NCI-H1105 (cell line): ENCODE measurements at regions not wholly inside any gene's neighbourhood (a gene's known extent, or its start where the extent isn't known, plus 50 kb on each side); places are given as distances from the start of the nearest gene placed in this dataset.

Experiments used
- DNase-seq: peaks from one replicate; lab custom pipeline; 2025; lab: John Stamatoyannopoulos, UW

GRCh38 chr2:234638966-234639365, 142.1 kb upstream of the ARL4C start:
- no peak for DNase-seq

- DNase-seq, result no peak
Observed at GRCh38 chr2:234635284-234635683, 138.4 kb upstream of the ARL4C start.

- DNase-seq, result no peak
Observed at GRCh38 chr2:234633581-234634230, 136.8 kb upstream of the ARL4C start.

- no peak for DNase-seq
Observed at GRCh38 chr2:234632527-234633391, 135.9 kb upstream of the ARL4C start.

- DNase-seq, result no peak
Observed at GRCh38 chr2:234631646-234632514, 135.0 kb upstream of the ARL4C start.

GRCh38 chr2:234630801-234631261, 133.9 kb upstream of the ARL4C start:
- no peak for DNase-seq

- DNase-seq, result no peak
Observed at GRCh38 chr2:234629596-234629995, 132.7 kb upstream of the ARL4C start.

GRCh38 chr2:234628953-234629352, 132.1 kb upstream of the ARL4C start:
- no peak for DNase-seq

GRCh38 chr2:234627308-234627707, 130.4 kb upstream of the ARL4C start:
- DNase-seq, result no peak

GRCh38 chr2:234626566-234627130, 129.8 kb upstream of the ARL4C start:
- no peak for DNase-seq

- DNase-seq, result no peak
Observed at GRCh38 chr2:234625626-234626250, 128.9 kb upstream of the ARL4C start.

GRCh38 chr2:234623521-234623991, 126.7 kb upstream of the ARL4C start:
- DNase-seq, result no peak

- no peak for DNase-seq
Observed at GRCh38 chr2:234621120-234621519, 124.2 kb upstream of the ARL4C start.

- DNase-seq, result no peak
Observed at GRCh38 chr2:234620018-234620417, 123.1 kb upstream of the ARL4C start.

GRCh38 chr2:234615643-234616356, 118.9 kb upstream of the ARL4C start:
- DNase-seq, result no peak

GRCh38 chr2:234611209-234611608, 114.3 kb upstream of the ARL4C start:
- DNase-seq, result no peak

- no peak for DNase-seq
Observed at GRCh38 chr2:234608946-234609345, 112.1 kb upstream of the ARL4C start.

GRCh38 chr2:234607691-234608090, 110.8 kb upstream of the ARL4C start:
- DNase-seq, result no peak

- DNase-seq, result no peak
Observed at GRCh38 chr2:234606896-234607295, 110.0 kb upstream of the ARL4C start.

- DNase-seq, result no peak
Observed at GRCh38 chr2:234603619-234604018, 106.7 kb upstream of the ARL4C start.

- DNase-seq, result no peak
Observed at GRCh38 chr2:234601213-234601612, 104.3 kb upstream of the ARL4C start.
